Muscle layer of colon (tissue), 2 donors: ENCODE measurements at regions not wholly inside any gene's neighbourhood (a gene's known extent, or its start where the extent isn't known, plus 50 kb on each side); places are given as distances from the start of the nearest gene placed in this dataset.

Experiments used
- H3K27ac ChIP-seq: one replicate; pipeline ENCODE4 v1.7.0; 2013; ENCODE audit warnings: low read depth, mild to moderate bottlenecking, low read length, moderate library complexity
- H3K27me3 ChIP-seq, 2 donors: one replicate each; pipeline ENCODE4 v1.7.0; 2013; ENCODE audit warnings: low read length in 2 of 2, mild to moderate bottlenecking in 2 of 2; ENCODE audit not compliant: insufficient read depth in 2 of 2, control insufficient read depth in 1 of 2
- H3K36me3 ChIP-seq: one replicate; pipeline ENCODE4 v1.7.0; 2013; ENCODE audit warnings: mild to moderate bottlenecking, low read length; ENCODE audit not compliant: insufficient read depth
- H3K4me1 ChIP-seq: one replicate; pipeline ENCODE4 v1.7.0; 2013; ENCODE audit warnings: mild to moderate bottlenecking, low read length; ENCODE audit not compliant: insufficient read depth
- H3K4me3 ChIP-seq, 2 donors: one replicate each; pipeline ENCODE4 v1.7.0; 2013; ENCODE audit warnings: low read length in 2 of 2, low read depth in 1 of 2, mild to moderate bottlenecking in 1 of 2, moderate library complexity in 1 of 2
- H3K9ac ChIP-seq: one replicate; pipeline ENCODE4 v1.7.0; 2013; ENCODE audit warnings: low read length
- H3K9me3 ChIP-seq: one replicate; pipeline ENCODE4 v1.7.0; 2013; ENCODE audit warnings: mild to moderate bottlenecking, low read length
- donor health status: abdominal sarcoma.
- donor health status: Adenocarcinoma of cecum.

DNA sequence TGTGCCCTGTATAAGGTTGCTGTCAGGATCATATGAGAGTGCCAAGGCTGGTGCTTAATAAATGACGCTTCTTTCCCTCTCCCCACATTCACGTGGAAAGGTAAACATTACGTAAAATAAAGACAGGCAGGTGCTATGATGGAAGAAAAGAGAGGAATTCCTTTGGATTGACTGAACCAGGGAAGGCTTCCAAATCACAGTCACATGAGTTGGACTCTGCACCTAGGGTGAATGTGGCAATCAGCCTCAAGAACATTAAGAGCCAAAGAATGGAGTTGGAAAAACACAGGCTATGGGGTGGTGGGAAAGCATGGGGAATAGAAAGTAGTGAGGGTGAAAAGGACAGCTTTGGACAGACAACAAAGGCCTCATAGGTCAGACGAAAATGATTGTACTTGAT is 473.1 kb downstream of the VRK1 start:
- H3K4me3 ChIP-seq = no peak overlapping the region
- H3K9ac ChIP-seq = no peak overlapping the region
- no peak overlapping the region for H3K27ac ChIP-seq
- no peaks in the 10 kb centered on the region for H3K9me3 ChIP-seq
- H3K27me3 ChIP-seq = no peaks in the 10 kb centered on the region
- H3K4me1 ChIP-seq = no peaks in the 10 kb centered on the region
- H3K36me3 ChIP-seq = no peaks in the 10 kb centered on the region

DNA sequence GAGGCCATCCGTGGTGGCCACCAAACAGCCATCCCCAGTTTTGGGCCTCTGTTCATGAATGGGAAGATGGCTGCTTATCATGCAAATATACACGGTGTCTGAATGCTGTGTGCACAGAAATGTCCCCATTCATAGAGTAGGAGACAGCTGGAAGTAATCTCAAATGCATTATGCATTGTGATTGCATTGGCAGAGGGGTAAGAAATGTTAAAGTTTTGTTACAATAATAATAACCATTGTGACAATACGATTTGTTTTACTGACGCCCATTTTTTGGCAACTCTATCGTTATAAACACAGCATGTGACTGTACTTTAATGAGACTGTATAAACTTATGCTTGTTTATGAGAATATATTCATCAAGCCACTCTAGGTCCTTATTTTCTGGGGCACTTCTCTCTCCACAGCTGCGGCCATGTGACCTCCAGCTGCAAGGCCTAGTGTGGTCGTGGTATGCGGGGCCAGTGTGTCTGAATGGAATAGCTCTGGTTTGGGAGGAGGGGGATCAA is 474.3 kb downstream of the VRK1 start:
- Histone ChIP-seq H3K27ac (no peak overlapping the region), H3K9ac (no peak overlapping the region), H3K4me1 (no peaks in the 10 kb centered on the region), H3K36me3 (no peaks in the 10 kb centered on the region), H3K27me3 (peaks cover 0 to 5% of the 10 kb centered on the region in 2 donors), H3K4me3 (no peak overlapping the region), H3K9me3 (no peaks in the 10 kb centered on the region)

DNA sequence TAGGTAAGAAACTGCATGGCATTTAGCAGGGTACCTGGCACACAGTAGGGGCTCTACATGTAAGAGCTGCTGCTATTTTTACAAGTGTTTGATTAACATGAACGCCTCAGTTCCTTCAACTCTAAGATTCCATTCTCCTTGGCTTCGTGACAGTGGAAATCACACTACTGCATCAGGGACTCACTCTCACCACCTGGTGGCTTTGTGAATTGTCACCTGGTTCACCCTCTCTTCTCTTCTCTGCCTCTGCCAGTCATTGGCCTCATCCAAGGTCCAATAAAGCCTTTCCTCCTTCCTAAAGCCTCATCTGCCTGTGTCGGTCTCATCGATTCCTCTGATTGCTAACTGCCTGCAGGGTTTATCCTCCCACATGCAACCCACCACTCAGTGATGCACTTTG is 476.4 kb downstream of the VRK1 start:
- no peak overlapping the region for H3K9ac ChIP-seq
- no peaks in the 10 kb centered on the region for H3K4me1 ChIP-seq
- no peak overlapping the region for H3K27ac ChIP-seq
- H3K4me3 ChIP-seq = no peak overlapping the region
- H3K27me3 ChIP-seq = peaks cover 0 to 5% of the 10 kb centered on the region in 2 donors
- H3K36me3 ChIP-seq = no peaks in the 10 kb centered on the region
- H3K9me3 ChIP-seq = no peaks in the 10 kb centered on the region

DNA sequence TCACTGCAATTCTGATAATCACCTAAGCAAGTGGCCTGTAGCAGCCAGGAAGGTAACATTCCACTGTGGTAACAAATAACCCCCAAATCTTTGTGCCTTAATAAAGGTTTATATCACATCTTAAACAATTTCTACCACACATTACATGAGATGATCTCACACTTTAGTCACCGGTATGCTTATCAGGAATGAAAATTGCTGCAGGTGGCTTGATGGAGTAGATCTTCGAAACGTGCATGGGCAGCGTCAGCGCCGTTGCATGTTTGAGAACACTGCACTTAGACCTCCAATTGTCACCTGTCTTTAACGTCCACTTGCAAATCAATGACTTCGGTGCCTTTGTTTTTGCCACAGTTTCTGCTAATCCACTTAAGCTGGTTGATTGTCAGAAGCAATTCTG is 477.4 kb downstream of the VRK1 start:
- Histone ChIP-seq H3K27me3 (peaks cover 0 to 5% of the 10 kb centered on the region in 2 donors), H3K4me3 (no peak overlapping the region), H3K27ac (no peak overlapping the region), H3K9me3 (no peaks in the 10 kb centered on the region), H3K36me3 (no peaks in the 10 kb centered on the region), H3K4me1 (no peaks in the 10 kb centered on the region), H3K9ac (no peak overlapping the region)

DNA sequence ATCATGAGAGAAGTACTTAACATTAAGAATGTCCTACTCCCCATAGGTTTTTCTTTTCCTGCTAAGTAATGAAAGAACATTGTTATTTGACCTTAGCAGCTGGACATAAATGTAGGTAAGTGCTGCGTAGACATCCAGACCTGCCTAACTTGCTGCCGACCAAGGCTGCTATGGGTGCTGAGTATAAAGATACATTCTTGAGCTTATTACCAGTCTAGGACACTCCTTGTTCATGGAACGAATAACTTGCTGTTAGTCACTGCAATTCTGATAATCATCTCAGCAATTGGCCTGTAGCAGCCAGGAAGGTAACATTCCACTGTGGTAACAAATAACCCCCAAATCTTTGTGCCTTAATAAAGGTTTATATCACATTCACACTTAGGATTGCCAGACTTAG is 478.1 kb downstream of the VRK1 start:
- no peak overlapping the region for H3K27ac ChIP-seq
- no peaks in the 10 kb centered on the region for H3K4me1 ChIP-seq
- no peak overlapping the region for H3K9ac ChIP-seq
- H3K4me3 ChIP-seq = no peak overlapping the region
- no peaks in the 10 kb centered on the region for H3K9me3 ChIP-seq
- peaks cover 0 to 5% of the 10 kb centered on the region in 2 donors for H3K27me3 ChIP-seq
- H3K36me3 ChIP-seq = no peaks in the 10 kb centered on the region

DNA sequence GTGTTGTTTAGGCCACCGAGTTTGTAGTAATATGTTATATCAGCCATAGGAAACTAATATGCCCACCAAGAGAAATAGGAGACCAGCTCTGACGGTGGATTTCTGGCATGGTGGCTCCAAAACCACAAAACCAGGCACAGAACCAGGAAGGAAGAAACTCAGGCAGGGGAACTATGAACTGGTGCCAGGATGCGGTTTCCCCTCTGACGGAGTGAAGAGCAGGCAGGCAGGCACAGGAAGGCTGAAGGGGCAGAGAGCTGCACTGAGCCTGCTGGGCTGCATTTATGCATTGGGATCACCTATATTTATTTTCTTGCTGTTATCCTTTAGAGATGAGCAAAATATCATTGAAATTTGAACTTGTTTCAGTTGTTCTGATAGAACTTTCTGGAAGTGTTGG is 479.4 kb downstream of the VRK1 start:
- H3K27ac ChIP-seq = no peak overlapping the region
- H3K27me3 ChIP-seq = peaks cover 0 to 5% of the 10 kb centered on the region in 2 donors
- H3K36me3 ChIP-seq = no peaks in the 10 kb centered on the region

DNA sequence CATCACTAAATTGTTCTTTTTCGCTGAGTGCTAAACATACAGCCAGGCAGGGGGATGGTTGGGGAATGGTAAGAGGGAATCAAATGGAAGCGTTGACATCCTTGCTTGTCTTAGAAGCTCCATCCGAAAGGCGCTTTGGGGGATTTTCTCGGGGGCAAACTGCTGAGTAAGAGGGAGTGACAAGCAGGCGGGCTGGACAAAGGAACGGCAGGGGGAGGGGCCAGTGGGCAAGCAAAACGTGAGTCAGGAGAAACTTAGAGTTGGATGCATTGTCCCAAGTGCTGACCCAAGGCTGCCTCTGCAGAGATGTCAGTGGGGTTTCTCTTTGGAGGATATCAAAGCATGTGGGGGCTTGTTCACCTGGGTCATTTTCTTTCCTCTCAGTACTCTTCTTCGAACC is 480.5 kb downstream of the VRK1 start:
- no peak overlapping the region for H3K9ac ChIP-seq
- H3K36me3 ChIP-seq = no peaks in the 10 kb centered on the region
- H3K4me1 ChIP-seq = no peaks in the 10 kb centered on the region
- H3K27me3 ChIP-seq = peaks cover 0 to 5% of the 10 kb centered on the region in 2 donors
- no peak overlapping the region for H3K4me3 ChIP-seq
- no peaks in the 10 kb centered on the region for H3K9me3 ChIP-seq
- H3K27ac ChIP-seq = no peak overlapping the region

More for the DNA sequence above, 479.4 kb downstream of the VRK1 start:
- Histone ChIP-seq H3K4me3 (no peak overlapping the region), H3K9ac (no peak overlapping the region), H3K9me3 (no peaks in the 10 kb centered on the region), H3K4me1 (no peaks in the 10 kb centered on the region)

DNA sequence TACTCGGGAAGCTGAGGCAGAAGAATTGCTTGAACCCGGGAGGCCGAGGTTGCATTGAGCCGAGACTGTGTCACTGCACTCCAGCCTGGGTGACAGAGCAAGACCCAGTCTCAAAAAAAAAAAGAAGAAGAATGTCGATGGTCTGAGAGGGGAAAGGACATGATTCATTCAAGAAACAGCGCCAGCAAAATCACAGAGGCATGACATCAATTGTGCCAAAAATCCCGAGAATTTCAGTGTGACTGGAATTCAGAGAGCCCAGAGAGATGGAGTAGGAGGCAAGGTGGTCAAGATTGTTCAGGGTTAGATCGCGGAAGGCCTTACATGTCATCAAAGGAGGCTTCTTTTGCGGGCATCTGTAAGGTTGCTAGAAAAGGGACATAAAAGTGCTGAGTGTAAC is 483.3 kb downstream of the VRK1 start:
- H3K9ac ChIP-seq = no peak overlapping the region
- no peak overlapping the region for H3K27ac ChIP-seq
- peaks cover 0 to 5% of the 10 kb centered on the region in 2 donors for H3K27me3 ChIP-seq
- no peaks in the 10 kb centered on the region for H3K4me1 ChIP-seq
- H3K4me3 ChIP-seq = no peak overlapping the region
- no peaks in the 10 kb centered on the region for H3K9me3 ChIP-seq
- H3K36me3 ChIP-seq = no peaks in the 10 kb centered on the region

DNA sequence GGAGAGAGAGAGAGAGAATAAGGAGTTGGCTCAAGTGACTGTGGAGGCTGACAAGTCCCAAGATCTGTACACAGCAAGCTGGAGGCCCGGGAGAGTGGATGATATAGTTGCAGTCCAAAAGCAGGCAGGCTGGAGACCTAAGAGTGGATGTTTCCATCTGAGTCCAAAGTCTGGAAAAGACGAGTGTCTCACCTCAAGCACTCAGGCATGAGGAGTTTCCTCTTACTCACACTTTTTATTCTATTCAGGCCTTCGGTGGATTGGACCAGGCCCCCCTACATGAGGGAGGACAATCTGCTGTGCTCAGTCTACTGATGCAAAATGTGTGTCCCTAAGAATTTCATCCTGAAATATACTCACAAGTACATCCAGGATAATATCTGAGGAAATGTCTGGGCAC is 484.6 kb downstream of the VRK1 start:
- no peaks in the 10 kb centered on the region for H3K9me3 ChIP-seq
- no peaks in the 10 kb centered on the region for H3K36me3 ChIP-seq
- no peak overlapping the region for H3K4me3 ChIP-seq
- no peak overlapping the region for H3K9ac ChIP-seq
- no peaks in the 10 kb centered on the region for H3K4me1 ChIP-seq
- H3K27ac ChIP-seq = no peak overlapping the region
- no peaks in the 10 kb centered on the region for H3K27me3 ChIP-seq

DNA sequence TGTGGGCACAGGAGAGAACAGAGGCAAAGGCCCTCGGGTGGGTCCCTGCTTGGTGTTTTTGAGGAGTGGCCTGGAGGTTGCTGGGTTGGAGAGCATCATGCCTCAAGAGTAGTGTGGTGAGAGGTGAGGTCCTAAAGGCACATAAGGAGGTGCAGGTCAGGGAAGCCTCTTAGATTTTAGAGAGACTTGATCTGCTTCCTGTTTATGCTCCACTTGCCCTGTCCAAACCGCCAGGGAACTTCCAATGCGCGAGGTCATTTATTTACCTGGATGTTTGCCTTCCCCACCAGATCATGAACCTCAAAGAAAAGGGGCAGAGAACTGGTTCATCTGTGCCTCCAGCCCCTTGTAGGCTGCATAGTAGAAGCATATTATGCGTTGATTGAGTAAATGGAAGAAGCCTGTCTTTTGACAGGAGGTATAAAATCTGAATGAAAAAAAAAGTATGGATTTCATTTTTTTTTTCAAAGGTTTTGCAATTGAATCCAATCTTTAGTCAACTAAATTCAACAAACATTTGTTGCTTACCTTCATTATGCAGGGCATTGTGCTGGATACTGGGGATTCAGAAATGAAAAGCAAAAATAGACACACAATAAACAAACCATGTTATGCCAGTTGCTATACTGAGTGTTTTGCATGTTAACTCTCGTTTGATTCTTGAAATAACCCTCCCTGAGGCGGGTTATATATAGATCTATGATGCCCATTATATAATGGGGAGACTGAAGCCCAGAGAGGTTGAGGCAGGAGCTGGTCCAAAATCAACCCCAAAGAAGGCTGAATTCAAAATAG is 485.2 kb downstream of the VRK1 start:
- H3K4me1 ChIP-seq = no peaks in the 10 kb centered on the region
- H3K9ac ChIP-seq = no peak overlapping the region
- no peaks in the 10 kb centered on the region for H3K9me3 ChIP-seq
- no peaks in the 10 kb centered on the region for H3K27me3 ChIP-seq
- H3K27ac ChIP-seq = no peak overlapping the region
- no peaks in the 10 kb centered on the region for H3K36me3 ChIP-seq
- no peak overlapping the region for H3K4me3 ChIP-seq

DNA sequence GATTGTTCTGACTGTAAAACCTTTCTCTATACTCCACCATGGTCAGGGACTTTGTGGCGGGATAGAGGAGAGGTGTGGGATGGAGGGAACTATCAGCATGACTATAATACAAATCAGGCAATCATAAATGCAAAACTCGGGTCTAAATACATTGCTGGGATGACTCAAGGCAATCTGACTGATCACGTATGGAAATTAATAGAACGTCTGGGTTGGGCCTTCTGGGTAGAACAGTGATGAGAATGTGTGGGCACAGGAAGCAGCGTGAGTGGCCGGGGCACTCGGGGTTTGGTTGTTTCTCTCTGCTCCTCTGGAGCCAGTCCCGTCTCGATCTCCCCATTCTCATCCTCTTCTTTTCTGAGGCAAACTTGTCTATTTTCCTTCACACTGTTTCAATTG is 485.8 kb downstream of the VRK1 start:
- no peak overlapping the region for H3K27ac ChIP-seq
- no peaks in the 10 kb centered on the region for H3K27me3 ChIP-seq
- no peak overlapping the region for H3K4me3 ChIP-seq
- no peak overlapping the region for H3K9ac ChIP-seq
- no peaks in the 10 kb centered on the region for H3K36me3 ChIP-seq
- H3K9me3 ChIP-seq = no peaks in the 10 kb centered on the region
- H3K4me1 ChIP-seq = no peaks in the 10 kb centered on the region

DNA sequence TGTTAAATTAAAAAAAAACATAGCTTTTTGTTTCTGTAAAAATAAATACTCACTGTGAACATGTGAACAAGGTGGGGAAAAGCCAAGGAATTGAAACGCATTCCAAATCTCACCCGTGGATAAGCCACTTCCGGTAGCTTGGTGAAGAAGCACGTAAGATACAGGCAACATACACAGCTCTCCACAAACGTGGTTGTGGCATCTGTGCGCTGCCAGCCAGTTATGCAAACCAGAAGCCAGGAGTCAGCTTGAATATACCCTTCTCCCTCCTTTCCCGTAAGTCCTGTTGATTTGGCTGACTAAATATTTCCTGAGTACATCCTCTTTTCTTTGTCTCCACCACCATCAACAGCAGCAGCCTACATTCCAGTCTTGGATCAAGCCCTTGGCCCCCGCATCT is 486.2 kb downstream of the VRK1 start:
- H3K4me3 ChIP-seq = no peak overlapping the region
- H3K9me3 ChIP-seq = no peaks in the 10 kb centered on the region
- H3K9ac ChIP-seq = no peak overlapping the region
- no peaks in the 10 kb centered on the region for H3K4me1 ChIP-seq
- no peaks in the 10 kb centered on the region for H3K36me3 ChIP-seq
- no peaks in the 10 kb centered on the region for H3K27me3 ChIP-seq
- no peak overlapping the region for H3K27ac ChIP-seq
